ENCODE measurements at regions not wholly inside any gene's neighbourhood (a gene's known extent, or its start where the extent isn't known, plus 50 kb on each side); places are given as distances from the start of the nearest gene placed in this dataset.

DNA sequence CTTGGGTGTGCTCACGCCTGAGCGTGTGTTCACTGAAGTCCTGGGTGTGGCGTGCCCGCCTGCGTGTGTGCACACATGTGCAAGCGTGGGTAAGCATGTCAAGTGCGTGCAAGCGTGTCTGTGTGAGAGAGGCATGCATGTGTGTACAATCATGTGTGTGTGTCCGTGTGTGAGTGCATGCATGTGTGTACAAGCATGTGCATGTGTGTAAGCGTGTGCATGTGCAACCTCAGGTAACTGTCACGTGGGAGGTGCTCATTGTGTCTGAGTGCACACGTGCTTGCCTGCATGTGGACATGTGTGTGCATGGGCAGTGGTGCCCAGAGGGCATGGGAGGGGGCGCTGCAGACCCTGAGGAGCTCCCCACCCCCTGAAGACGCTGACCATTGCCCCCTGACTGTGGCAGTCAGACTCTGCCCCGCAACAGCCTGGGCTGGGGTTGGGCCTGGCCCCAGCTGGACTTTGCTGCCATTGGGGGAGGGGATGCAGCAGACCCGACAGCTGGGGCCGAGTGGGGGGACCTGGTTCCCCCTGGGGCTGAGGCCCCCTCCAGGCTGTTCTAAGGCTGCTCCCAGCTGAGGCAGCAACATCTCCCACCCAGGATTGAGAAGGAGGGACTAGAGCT, 88.1 kb downstream of the UNCX start:
- TF ChIP-seq POLR2A (IDR thresholded peaks at IDR 0.05): no peak
- TF ChIP-seq, protein P1, sequence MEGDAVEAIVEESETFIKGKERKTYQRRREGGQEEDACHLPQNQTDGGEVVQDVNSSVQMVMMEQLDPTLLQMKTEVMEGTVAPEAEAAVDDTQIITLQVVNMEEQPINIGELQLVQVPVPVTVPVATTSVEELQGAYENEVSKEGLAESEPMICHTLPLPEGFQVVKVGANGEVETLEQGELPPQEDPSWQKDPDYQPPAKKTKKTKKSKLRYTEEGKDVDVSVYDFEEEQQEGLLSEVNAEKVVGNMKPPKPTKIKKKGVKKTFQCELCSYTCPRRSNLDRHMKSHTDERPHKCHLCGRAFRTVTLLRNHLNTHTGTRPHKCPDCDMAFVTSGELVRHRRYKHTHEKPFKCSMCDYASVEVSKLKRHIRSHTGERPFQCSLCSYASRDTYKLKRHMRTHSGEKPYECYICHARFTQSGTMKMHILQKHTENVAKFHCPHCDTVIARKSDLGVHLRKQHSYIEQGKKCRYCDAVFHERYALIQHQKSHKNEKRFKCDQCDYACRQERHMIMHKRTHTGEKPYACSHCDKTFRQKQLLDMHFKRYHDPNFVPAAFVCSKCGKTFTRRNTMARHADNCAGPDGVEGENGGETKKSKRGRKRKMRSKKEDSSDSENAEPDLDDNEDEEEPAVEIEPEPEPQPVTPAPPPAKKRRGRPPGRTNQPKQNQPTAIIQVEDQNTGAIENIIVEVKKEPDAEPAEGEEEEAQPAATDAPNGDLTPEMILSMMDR (IDR thresholded peaks at IDR 0.05): no peak
- no peak for TF ChIP-seq POLR2AphosphoS5 (IDR thresholded peaks at IDR 0.05)

All from gastroesophageal sphincter (tissue), 3 donors.